ENCODE measurements at regions not wholly inside any gene's neighbourhood (a gene's known extent, or its start where the extent isn't known, plus 50 kb on each side); places are given as distances from the start of the nearest gene placed in this dataset.

- DNase-seq (ENCODE audit: extremely low read depth in 1 of 2, low read depth in 1 of 2) = no peak
Measured at GRCh38 chr15:93585012-93585411, 496.0 kb upstream of the RGMA start.

GRCh38 chr15:93583968-93584367, 495.0 kb upstream of the RGMA start:
- no peak for DNase-seq (ENCODE audit: extremely low read depth in 1 of 2, low read depth in 1 of 2)

- DNase-seq (ENCODE audit: extremely low read depth in 1 of 2, low read depth in 1 of 2) = no peak
Measured at GRCh38 chr15:93583552-93583951, 494.5 kb upstream of the RGMA start.

GRCh38 chr15:93570527-93570926, 481.5 kb upstream of the RGMA start:
- DNase-seq (ENCODE audit: extremely low read depth in 1 of 2, low read depth in 1 of 2) = no peak

GRCh38 chr15:93566762-93567161, 477.8 kb upstream of the RGMA start:
- DNase-seq (ENCODE audit: extremely low read depth in 1 of 2, low read depth in 1 of 2) = no peak

- no peak for DNase-seq (ENCODE audit: extremely low read depth in 1 of 2, low read depth in 1 of 2)
Measured at GRCh38 chr15:93565201-93565600, 476.2 kb upstream of the RGMA start.

- DNase-seq (ENCODE audit: extremely low read depth in 1 of 2, low read depth in 1 of 2) = no peak
Measured at GRCh38 chr15:93563218-93563617, 474.2 kb upstream of the RGMA start.

GRCh38 chr15:93562395-93563123, 473.5 kb upstream of the RGMA start:
- DNase-seq (ENCODE audit: extremely low read depth in 1 of 2, low read depth in 1 of 2) = no peak

- no peak for DNase-seq (ENCODE audit: extremely low read depth in 1 of 2, low read depth in 1 of 2)
Measured at GRCh38 chr15:93557696-93558095, 468.7 kb upstream of the RGMA start.

GRCh38 chr15:93553167-93553935, 464.3 kb upstream of the RGMA start:
- no peak for DNase-seq (ENCODE audit: extremely low read depth in 1 of 2, low read depth in 1 of 2)

- DNase-seq (ENCODE audit: extremely low read depth in 1 of 2, low read depth in 1 of 2) = no peak
Measured at GRCh38 chr15:93543093-93543492, 454.1 kb upstream of the RGMA start.

- no peak for DNase-seq (ENCODE audit: extremely low read depth in 1 of 2, low read depth in 1 of 2)
Measured at GRCh38 chr15:93527374-93528050, 438.5 kb upstream of the RGMA start.

GRCh38 chr15:93524432-93524831, 435.4 kb upstream of the RGMA start:
- no peak for DNase-seq (ENCODE audit: extremely low read depth in 1 of 2, low read depth in 1 of 2)

GRCh38 chr15:93523481-93523880, 434.5 kb upstream of the RGMA start:
- no peak for DNase-seq (ENCODE audit: extremely low read depth in 1 of 2, low read depth in 1 of 2)

GRCh38 chr15:93520206-93520605, 431.2 kb upstream of the RGMA start:
- DNase-seq (ENCODE audit: extremely low read depth in 1 of 2, low read depth in 1 of 2) = no peak

- no peak for DNase-seq (ENCODE audit: extremely low read depth in 1 of 2, low read depth in 1 of 2)
Measured at GRCh38 chr15:93519599-93519998, 430.6 kb upstream of the RGMA start.

GRCh38 chr15:93517176-93517575, 428.2 kb upstream of the RGMA start:
- no peak for DNase-seq (ENCODE audit: extremely low read depth in 1 of 2, low read depth in 1 of 2)

GRCh38 chr15:93515256-93516051, 426.4 kb upstream of the RGMA start:
- DNase-seq (ENCODE audit: extremely low read depth in 1 of 2, low read depth in 1 of 2) = no peak

- DNase-seq (ENCODE audit: extremely low read depth in 1 of 2, low read depth in 1 of 2) = no peak
Measured at GRCh38 chr15:93506646-93507045, 417.6 kb upstream of the RGMA start.

- DNase-seq (ENCODE audit: extremely low read depth in 1 of 2, low read depth in 1 of 2) = no peak
Measured at GRCh38 chr15:93505506-93505905, 416.5 kb upstream of the RGMA start.

- no peak for DNase-seq (ENCODE audit: extremely low read depth in 1 of 2, low read depth in 1 of 2)
Measured at GRCh38 chr15:93501946-93502345, 412.9 kb upstream of the RGMA start.
